ENCODE measurements at regions not wholly inside any gene's neighbourhood (a gene's known extent, or its start where the extent isn't known, plus 50 kb on each side); places are given as distances from the start of the nearest gene placed in this dataset.

DNA sequence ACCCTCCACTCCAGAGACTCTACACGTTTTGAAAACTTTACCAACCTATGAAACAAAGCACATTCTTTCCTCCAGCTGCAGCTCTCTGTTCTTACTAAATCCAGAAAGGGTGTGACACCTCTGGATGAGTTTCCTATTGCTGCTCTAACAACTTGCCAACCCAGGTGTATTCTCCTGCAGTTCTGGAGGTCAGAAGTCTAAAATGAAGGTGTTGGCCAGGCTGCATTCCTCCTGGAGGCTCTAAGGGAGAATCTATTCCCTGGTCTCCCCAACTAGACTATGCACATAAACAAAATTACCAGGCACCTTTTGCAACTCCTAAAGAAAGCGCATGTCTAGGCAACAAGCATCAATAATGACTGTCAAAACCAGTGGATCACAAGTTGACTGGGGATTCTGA is 128.8 kb downstream of the NUFIP1 start:
- Mint-ChIP-seq H3K4me1 (ENCODE audit: low read depth, unreplicated experiment) (no peaks in the 10 kb centered on the region), H3K4me3 (ENCODE audit: unreplicated experiment) (no peak overlapping the region), H3K27ac (ENCODE audit: unreplicated experiment) (no peak overlapping the region), H3K36me3 (ENCODE audit: unreplicated experiment) (no peaks in the 10 kb centered on the region), H3K9me3 (ENCODE audit: unreplicated experiment) (no peaks in the 10 kb centered on the region), H3K27me3 (ENCODE audit: unreplicated experiment) (peaks cover 2% of the 10 kb centered on the region)
- TF ChIP-seq, protein P1, sequence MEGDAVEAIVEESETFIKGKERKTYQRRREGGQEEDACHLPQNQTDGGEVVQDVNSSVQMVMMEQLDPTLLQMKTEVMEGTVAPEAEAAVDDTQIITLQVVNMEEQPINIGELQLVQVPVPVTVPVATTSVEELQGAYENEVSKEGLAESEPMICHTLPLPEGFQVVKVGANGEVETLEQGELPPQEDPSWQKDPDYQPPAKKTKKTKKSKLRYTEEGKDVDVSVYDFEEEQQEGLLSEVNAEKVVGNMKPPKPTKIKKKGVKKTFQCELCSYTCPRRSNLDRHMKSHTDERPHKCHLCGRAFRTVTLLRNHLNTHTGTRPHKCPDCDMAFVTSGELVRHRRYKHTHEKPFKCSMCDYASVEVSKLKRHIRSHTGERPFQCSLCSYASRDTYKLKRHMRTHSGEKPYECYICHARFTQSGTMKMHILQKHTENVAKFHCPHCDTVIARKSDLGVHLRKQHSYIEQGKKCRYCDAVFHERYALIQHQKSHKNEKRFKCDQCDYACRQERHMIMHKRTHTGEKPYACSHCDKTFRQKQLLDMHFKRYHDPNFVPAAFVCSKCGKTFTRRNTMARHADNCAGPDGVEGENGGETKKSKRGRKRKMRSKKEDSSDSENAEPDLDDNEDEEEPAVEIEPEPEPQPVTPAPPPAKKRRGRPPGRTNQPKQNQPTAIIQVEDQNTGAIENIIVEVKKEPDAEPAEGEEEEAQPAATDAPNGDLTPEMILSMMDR (IDR thresholded peaks at IDR 0.05; ENCODE audit: partially characterized antibody, unreplicated experiment): no peak
- DNase-seq: no peak

DNA sequence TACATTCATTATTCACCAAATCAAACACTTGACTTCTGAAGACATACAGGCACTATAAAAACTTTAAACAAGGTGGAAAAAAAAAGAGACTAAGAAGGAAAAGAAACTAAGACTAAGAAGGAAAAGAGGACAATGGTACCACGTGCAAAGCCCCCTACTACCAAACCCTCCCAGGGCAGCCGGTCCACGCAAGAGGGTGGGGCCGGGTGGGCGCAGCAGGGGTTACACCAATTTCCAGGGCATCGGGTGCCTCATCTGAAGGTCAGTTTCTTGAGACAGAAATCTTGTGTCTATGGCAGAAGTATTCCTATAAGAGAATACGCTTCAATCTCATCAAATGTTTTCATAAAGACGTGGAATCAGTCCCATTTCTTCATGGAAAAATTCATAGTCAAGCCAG is 131.5 kb downstream of the NUFIP1 start:
- H3K9me3 Mint-ChIP-seq (ENCODE audit: unreplicated experiment): no peaks in the 10 kb centered on the region
- H3K27me3 Mint-ChIP-seq (ENCODE audit: unreplicated experiment): peaks cover 2% of the 10 kb centered on the region
- H3K4me1 Mint-ChIP-seq (ENCODE audit: low read depth, unreplicated experiment): peaks cover 8% of the 10 kb centered on the region
- no peak for DNase-seq
- no peak overlapping the region for H3K4me3 Mint-ChIP-seq (ENCODE audit: unreplicated experiment)
- TF ChIP-seq, protein P1 (IDR thresholded peaks at IDR 0.05; ENCODE audit: partially characterized antibody, unreplicated experiment): no peak
- no peak overlapping the region for H3K27ac Mint-ChIP-seq (ENCODE audit: unreplicated experiment)
- no peaks in the 10 kb centered on the region for H3K36me3 Mint-ChIP-seq (ENCODE audit: unreplicated experiment)

DNA sequence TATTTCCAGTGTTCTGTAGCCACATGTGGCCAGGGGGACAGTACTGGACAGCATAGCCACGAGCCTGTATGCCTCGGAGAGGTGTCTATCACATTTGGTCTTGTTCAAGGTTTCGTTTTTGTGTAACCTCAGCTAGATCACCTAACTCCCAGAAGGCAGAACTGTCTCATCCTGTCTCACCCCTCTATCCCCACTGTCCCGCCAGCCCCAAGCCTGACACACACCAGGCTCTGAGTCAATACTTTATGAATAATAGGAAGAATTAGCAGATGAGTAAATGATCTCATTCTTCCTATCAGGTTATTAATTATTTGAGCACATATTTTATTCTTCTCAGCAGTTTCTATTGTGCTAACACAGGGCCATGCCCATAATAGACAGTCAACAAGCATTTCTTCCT is 132.2 kb downstream of the NUFIP1 start:
- no peaks in the 10 kb centered on the region for H3K9me3 Mint-ChIP-seq (ENCODE audit: unreplicated experiment)
- no peak overlapping the region for H3K27ac Mint-ChIP-seq (ENCODE audit: unreplicated experiment)
- peaks cover 2% of the 10 kb centered on the region for H3K27me3 Mint-ChIP-seq (ENCODE audit: unreplicated experiment)
- H3K36me3 Mint-ChIP-seq (ENCODE audit: unreplicated experiment): no peaks in the 10 kb centered on the region
- TF ChIP-seq, protein P1 (IDR thresholded peaks at IDR 0.05; ENCODE audit: partially characterized antibody, unreplicated experiment): no peak
- peaks cover 8% of the 10 kb centered on the region for H3K4me1 Mint-ChIP-seq (ENCODE audit: low read depth, unreplicated experiment)
- H3K4me3 Mint-ChIP-seq (ENCODE audit: unreplicated experiment): no peak overlapping the region
- DNase-seq: no peak

DNA sequence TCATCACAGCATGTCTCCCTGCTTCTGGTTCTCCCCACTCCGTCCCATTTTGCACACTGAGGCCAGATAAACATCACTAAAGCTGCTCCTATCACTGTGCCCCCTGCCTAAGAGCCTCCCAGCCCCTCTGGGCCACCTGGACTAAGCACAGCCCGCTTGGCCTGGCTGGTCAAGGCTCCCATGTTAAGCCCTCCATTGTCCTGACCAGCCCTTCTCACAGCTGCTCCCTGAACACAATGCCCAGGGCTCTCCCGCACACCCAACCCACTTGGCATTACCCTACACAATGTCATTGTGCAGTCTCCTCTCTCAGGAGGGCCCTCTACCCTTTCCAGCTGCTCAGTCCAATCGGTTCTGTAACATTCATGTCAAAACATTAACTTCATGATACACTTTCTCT is 133.4 kb downstream of the NUFIP1 start:
- no peak for DNase-seq
- TF ChIP-seq, protein P1 (IDR thresholded peaks at IDR 0.05; ENCODE audit: partially characterized antibody, unreplicated experiment): no peak
- Mint-ChIP-seq H3K27ac (ENCODE audit: unreplicated experiment) (no peak overlapping the region), H3K9me3 (ENCODE audit: unreplicated experiment) (no peaks in the 10 kb centered on the region), H3K36me3 (ENCODE audit: unreplicated experiment) (no peaks in the 10 kb centered on the region), H3K27me3 (ENCODE audit: unreplicated experiment) (peaks cover 4% of the 10 kb centered on the region), H3K4me3 (ENCODE audit: unreplicated experiment) (no peak overlapping the region), H3K4me1 (ENCODE audit: low read depth, unreplicated experiment) (peaks cover 8% of the 10 kb centered on the region)

DNA sequence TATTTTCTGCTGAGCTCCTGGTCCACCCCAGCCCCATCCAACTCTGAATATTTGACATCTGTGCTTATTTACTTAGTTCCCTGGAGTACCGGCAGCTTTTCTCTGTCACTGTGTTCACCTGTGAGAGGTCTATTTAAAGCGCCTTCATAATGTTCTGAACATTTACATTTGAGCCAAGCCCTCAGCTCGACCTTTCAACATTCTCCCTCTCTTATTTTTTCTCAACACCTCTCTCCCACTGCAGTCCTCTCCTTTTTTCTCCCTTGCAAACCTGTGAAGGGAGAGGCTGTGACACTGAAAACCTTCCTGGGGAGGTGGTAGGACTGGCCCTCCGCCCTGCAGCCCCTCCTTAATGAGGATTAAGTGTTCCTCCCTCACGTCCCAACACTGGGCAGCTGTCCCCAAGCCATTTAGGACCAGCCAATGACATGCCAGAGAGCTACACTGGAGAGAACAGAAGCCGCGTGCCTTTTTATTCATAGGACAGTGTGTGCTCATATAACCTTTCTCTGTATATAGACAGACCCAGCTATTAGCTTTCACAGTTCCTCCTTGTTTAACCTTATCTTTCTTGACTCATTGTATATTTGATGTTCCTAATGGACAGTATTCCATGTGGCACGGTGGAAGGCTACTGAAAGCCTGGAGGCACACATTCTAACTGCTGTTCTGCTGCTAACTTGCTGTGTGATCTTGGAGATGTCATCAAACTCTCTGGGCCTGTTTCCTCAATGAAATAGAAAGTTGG is 134.8 kb downstream of the NUFIP1 start:
- H3K36me3 Mint-ChIP-seq (ENCODE audit: unreplicated experiment): no peaks in the 10 kb centered on the region

More for the DNA sequence above, 134.8 kb downstream of the NUFIP1 start:
- H3K27ac Mint-ChIP-seq (ENCODE audit: unreplicated experiment): peak overlapping the region; percentile 26
- DNase-seq: peak; percentile 26
- no peak overlapping the region for H3K4me3 Mint-ChIP-seq (ENCODE audit: unreplicated experiment)
- peaks cover 2% of the 10 kb centered on the region for H3K27me3 Mint-ChIP-seq (ENCODE audit: unreplicated experiment)
- no peaks in the 10 kb centered on the region for H3K9me3 Mint-ChIP-seq (ENCODE audit: unreplicated experiment)
- TF ChIP-seq, protein P1 (IDR thresholded peaks at IDR 0.05; ENCODE audit: partially characterized antibody, unreplicated experiment): no peak
- H3K4me1 Mint-ChIP-seq (ENCODE audit: low read depth, unreplicated experiment): peaks cover 8% of the 10 kb centered on the region
